ENCODE measurements at regions not wholly inside any gene's neighbourhood (a gene's known extent, or its start where the extent isn't known, plus 50 kb on each side); places are given as distances from the start of the nearest gene placed in this dataset.
A peak's percentile ranks its signal among the peaks of the same experiment; 100 is the strongest.
"Not testable (repeated sequence)": the region's sequence is repeated elsewhere in the genome, so short reads cannot be mapped to it uniquely, and the experiment has no call there.

DNA sequence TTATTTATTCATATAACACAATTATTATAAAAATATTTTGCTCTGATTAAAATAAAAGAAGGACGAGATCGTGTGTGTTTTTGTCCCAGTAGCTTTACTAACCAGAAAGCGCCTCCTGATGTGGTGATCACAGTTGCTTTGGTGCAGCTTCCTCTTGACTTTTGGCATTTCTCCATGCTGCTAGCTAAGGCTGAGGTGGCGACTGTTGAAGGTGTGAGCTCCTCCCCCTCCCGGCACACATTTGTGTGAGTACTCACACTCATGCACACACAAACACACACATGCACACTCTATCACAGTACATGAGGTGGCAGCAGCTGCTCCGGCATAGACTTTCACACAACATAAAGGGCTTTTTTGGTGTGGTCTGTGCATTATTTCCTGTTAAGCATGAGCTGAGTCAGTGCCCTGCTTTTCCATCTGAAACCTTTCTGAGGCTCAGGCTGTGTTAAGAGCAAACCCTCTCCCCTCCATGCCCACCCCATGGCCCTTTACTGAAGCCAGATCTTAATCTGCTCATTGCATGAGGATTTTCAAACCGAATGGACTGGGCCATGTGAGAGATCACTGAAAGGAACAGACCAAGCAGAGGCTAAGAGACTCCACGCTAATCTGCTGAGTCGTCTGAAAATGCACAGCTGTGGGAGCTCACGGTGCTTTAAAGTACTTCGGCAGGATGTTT lies 53.3 kb downstream of the FOXD4L1 start:
- DNase-seq (ENCODE audit: low read depth in 2 of 3, low spot score in 2 of 3) = peak in 2 of 3 donors; percentile 57 to 70

DNA sequence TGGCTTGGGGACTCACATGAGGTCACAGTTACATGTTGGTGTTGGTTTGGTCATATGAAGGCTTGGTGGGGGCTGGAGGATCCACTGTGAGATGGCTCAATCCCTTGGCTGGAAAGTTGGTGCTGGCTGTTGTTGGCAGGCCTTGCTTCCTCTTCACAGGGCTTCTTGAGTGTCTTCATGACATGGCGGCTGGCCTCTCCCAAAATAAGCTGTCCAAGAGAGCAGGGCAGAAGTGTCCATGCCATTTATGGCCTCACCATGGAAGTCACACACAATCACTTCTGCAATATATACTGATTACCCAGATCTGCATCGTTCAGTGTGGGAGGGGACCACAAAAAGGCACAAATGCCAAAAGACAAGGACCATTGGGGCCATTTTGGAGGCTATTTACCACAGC lies 61.4 kb downstream of the FOXD4L1 start:
- not testable (repeated sequence) for DNase-seq (ENCODE audit: low read depth in 2 of 3, low spot score in 2 of 3)

DNA sequence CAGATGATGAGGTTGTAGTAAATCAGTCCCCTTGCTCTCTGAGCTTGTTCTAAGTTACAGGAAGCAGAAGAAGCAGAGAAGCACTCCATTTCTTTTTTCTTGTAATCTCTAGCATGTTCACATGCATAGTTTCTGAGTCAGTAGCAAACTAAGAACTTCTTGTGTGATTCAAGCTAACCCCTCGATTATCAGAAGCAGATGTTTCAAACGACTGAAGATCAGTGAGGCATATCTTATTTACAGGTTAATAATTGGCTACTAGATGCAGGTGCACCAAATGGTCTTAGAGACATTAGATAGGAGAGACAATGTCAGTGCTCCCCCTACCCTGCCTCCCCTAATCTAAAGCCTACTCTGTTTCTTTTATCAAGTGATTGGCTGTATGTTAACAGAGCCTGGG lies 64.2 kb downstream of the FOXD4L1 start:
- DNase-seq (ENCODE audit: low read depth in 2 of 3, low spot score in 2 of 3) = not testable (repeated sequence)

DNA sequence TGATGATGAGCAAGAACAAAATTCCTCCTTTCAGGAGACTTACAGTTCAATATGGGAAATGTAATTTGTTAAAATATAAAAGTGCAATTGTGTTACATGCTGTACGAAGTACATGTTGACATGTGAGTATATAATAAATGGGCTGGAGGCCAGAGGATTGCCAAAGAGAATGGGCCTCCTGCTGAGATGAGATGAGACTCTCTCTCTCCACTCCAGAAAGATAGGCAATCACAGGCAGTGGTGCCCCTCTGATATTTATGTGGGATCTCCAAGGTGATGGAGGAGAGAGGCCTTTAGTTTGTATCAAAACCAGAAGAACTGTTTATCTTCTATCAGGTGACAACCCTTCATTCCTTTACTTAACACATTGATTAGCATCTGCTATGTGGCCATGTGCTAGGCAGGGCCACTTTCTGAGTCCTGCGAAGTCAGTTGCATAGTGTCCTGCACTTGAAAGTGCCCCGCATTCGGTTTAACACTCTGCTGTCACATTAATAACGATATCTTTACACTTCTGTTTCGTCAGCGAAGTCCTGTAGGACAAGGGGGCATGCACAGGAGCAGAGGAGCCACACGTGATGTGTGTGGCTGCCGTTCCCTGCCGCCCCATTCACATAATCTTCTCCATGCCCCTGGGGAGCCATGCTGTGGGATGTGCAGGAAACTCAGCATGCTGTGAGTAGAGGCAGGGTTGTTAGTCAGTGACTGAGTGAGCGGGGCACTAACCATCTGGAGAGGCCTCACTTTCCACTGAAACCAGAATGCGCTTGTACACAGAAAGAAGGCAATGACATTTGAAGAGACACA lies 60.2 kb upstream of the RABL2A start:
- DNase-seq (ENCODE audit: low read depth in 2 of 3, low spot score in 2 of 3) = not testable (repeated sequence)

DNA sequence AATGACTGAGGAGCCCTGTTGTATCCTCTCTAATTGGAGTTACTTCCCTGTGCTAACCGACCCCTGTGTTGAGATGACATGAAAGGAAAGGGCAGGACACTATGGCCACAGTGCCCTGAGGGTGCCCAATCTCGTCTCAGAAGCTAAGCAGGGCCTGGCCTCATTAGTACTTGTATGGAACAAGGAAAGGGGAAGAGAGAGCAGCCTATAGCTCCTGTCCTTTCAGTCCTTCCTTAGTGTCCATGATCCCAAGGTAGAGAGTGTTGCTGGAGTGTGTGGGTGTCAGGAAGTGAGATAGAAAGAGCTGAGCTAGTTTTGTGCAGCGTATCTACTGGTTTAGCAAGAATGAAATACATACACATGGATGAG lies 59.6 kb upstream of the RABL2A start:
- DNase-seq (ENCODE audit: low read depth in 2 of 3, low spot score in 2 of 3) = not testable (repeated sequence)

DNA sequence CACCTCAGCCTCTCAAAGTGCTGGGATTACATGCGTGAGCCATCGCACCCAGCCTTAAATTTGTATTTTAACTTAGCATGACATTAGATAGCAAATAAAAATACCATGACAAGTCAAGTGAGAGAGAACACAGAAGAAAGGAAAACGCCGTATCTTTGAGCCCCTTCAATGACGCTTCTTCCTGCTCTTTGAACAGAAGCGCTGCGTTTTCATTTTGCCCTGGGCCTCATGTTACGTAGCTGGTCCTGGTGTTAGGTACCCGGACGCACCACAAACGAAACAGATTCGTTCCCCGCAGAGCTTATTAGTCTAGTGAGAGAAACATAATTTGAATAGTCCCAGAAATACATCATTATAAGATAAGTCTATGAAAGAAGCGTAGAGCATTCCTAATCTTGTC lies 58.8 kb upstream of the RABL2A start:
- DNase-seq (ENCODE audit: low read depth in 2 of 3, low spot score in 2 of 3) = not testable (repeated sequence)

DNA sequence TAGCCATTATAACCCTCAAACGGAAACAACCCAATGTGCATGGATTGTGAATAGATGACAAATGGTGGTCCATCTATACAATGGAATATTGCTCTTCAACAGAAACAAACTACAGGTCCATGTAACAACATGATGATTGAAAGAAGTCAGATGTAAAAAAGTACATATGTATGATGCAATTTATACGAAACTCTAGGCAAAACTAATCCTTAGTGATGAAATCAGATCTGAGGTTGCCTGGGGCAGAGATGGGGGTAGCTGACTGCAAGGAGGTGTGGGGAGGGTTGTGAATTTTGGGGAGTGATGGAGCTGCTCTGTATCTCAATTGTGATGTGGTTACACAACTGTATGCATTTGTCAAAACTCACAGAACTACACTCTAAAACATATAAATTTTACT lies 57.0 kb upstream of the RABL2A start:
- DNase-seq (ENCODE audit: low read depth in 2 of 3, low spot score in 2 of 3) = not testable (repeated sequence)

DNA sequence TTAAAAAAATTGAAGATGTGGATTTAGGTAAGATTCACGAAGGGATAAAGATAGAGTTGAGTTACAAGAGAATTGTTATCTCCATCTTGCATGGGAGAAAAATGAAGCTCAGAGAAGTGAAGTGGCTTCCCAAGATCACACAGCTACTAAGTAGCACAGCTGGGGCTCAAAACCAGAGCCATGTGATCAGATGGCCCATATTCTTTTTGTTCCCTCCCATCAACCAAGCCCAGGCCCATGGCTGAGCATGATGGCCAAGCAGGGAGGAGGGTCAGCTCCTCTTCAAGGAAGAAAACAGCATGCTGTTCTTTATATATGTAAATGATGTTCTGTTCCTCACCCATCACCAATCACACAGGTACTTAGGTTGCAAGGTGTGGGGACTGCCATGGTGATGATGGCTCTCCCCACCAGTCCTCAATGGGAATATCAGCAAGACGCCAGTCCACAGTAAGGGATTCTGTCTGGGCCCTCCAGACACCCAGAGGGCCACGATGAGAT lies 56.5 kb upstream of the RABL2A start:
- not testable (repeated sequence) for DNase-seq (ENCODE audit: low read depth in 2 of 3, low spot score in 2 of 3)

DNA sequence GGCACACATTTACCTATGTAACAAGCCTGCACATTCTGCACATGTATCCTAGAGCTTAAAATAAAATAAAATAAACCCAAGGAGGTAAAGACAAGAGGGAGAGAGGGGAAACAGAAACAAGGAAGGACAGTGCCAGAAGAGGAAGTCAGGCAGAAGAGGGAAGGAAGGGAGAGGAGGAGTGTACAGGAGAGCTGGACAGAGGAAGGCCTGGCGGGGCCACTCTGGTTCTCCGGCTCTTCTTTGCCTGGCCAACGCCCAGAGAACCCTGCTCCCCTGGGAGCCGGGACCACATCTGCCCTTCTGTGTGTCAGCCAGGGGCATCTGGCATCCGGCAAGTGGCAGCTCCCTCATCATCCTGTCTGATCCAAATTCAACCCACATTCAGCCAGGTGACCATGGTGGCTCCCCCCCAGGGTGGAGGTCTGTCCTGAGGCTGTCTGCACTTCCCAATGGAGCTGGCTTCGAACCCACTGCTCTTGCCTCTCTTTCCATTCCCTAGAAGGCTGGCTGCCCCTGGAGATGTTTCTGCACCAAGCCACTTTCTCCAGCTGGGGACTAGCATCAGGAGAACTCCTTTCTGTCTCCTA lies 55.5 kb upstream of the RABL2A start:
- DNase-seq (ENCODE audit: low read depth in 2 of 3, low spot score in 2 of 3) = not testable (repeated sequence)

DNA sequence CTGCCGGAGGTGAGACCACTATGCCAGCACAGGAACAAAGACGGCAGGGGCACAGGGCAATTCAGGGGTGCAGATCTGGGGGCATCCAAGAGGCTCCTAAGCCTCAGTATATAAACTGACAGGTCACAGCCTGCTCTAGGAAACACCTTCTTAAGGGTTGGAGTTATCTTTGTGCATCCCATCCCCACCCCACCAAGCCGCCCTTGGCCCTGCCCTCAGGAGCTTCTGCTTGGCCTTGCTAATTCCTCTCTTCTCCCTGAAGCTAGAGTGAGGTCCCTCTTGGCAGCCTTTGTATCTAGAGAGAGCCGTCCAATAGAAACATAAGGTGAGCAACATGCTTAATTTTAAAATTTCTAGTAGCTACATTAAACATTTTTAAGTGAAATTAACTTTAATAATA lies 51.3 kb upstream of the RABL2A start:
- not testable (repeated sequence) for DNase-seq (ENCODE audit: low read depth in 2 of 3, low spot score in 2 of 3)

DNA sequence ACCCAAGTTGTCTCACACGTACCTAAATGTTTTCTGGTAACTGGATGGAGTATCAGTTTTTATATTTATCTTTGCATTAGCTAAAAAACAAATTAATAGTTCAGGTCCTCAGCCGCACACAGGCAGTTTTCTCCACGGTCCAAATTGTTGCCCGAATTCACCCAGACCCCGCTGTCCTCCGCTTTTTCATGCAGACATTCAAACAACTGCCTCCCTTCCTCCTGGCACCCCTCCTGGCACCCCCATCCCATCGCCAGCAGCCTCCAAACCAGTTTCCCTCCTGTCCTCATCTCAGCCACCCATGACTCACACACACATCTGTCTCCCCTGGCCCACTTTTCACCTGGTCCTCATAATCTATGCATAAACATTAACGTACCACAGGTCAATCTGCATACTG lies 50.7 kb upstream of the RABL2A start:
- not testable (repeated sequence) for DNase-seq (ENCODE audit: low read depth in 2 of 3, low spot score in 2 of 3)
